Esophagus muscularis mucosa (tissue), 4 donors: ENCODE measurements at regions not wholly inside any gene's neighbourhood (a gene's known extent, or its start where the extent isn't known, plus 50 kb on each side); places are given as distances from the start of the nearest gene placed in this dataset.

Experiments
- DNase-seq: peaks from one replicate; pipeline ENCODE4 v3.0.0-alpha.2; 2017; ENCODE audit errors: extremely low spot score
- H3K27ac ChIP-seq, 4 donors: fragments of 200-600 bp; sonication (generic); replicated peaks in 1 of 4; 1 replicate in 3 of 4; 2 replicates in 1 of 4; pipeline ENCODE4 v1.5.1; 2016 to 2019; ENCODE audit warnings: mild to moderate bottlenecking in 1 of 4
- H3K27me3 ChIP-seq, 4 donors: fragments of 200-600 bp; sonication (generic); one replicate each; pipeline versions ENCODE4 v1.5.1 to v1.6.0; 2016 to 2019
- H3K36me3 ChIP-seq, 4 donors: fragments of 200-600 bp; sonication (generic); one replicate each; pipeline ENCODE4 v1.5.1; 2016 to 2019
- H3K4me1 ChIP-seq, 4 donors: fragments of 200-600 bp; sonication (generic); one replicate each; pipeline ENCODE4 v1.5.1; 2016 to 2019
- H3K4me3 ChIP-seq, 4 donors: fragments of 200-600 bp; sonication (generic); 1 replicate in 2 of 4; 2 replicates in 2 of 4; pipeline ENCODE4 v1.5.1; 2016 to 2019; ENCODE audit warnings: mild to moderate bottlenecking in 4 of 4, moderate library complexity in 1 of 4
- H3K9me3 ChIP-seq, 4 donors: fragments of 200-600 bp; sonication (generic); 1 replicate in 3 of 4; 2 replicates in 1 of 4; pipeline ENCODE4 v1.5.1; 2016 to 2019
- CTCF ChIP-seq, 3 experiments: fragments of 200-600 bp in 2 of 3; fragments of 450-650 bp in 1 of 3; sonication (generic) in 2 of 3; IDR thresholded peaks; one replicate each; pipeline ENCODE4 v1.5.1; 2017 to 2019; ENCODE audit warnings: antibody characterized with exemption in 3 of 3, mild to moderate bottlenecking in 2 of 3, moderate library complexity in 1 of 3
- EP300 ChIP-seq: sonication (generic); formaldehyde crosslinking; IDR thresholded peaks from one replicate; pipeline ENCODE4 v1.6.1; 2017; ENCODE audit warnings: antibody characterized with exemption
- POLR2A ChIP-seq: fragments of 450-650 bp; IDR thresholded peaks from one replicate; pipeline ENCODE4 v1.6.1; 2017; ENCODE audit warnings: antibody characterized with exemption, moderate library complexity, mild to moderate bottlenecking, low read depth
- POLR2AphosphoS5 ChIP-seq, 2 donors: sonication (generic); formaldehyde crosslinking; IDR thresholded peaks; one replicate each; pipeline ENCODE4 v1.6.1; 2017; ENCODE audit warnings: antibody characterized with exemption in 2 of 2
- WGBS: methylation state at CpG from one replicate; pipeline ENCODE4 v1.1.5; 2018; 5-methylcytosine and 5-hydroxymethylcytosine counted together
- intact Hi-C: fragments of 100-400 bp; cut with DNase I; formaldehyde crosslinking; loops from one replicate; pipeline ENCODE4 v1.15.1; 2023

GRCh38 chr10:59465088-59465487 lies 102.7 kb upstream of the FAM13C start:
- H3K9me3 ChIP-seq: no peaks in the 10 kb centered on the region
- H3K27me3 ChIP-seq: no peaks in the 10 kb centered on the region
- no peaks in the 10 kb centered on the region for H3K36me3 ChIP-seq
- intact Hi-C loops: loop anchor here (5.0 kb wide), 1 partner anchor 228 kb away; no protein-coding TSS in a partner anchor
- no peak overlapping the region for H3K27ac ChIP-seq
- no peak for DNase-seq
- no peak overlapping the region for H3K4me3 ChIP-seq
- TF ChIP-seq EP300 (no peak), CTCF (IDR thresholded peaks at IDR 0.05) (peak; percentile 40 to 46 (median 44))
- H3K4me1 ChIP-seq: peaks cover 0 to 5% (median 2%) of the 10 kb centered on the region in 4 donors

GRCh38 chr10:59464483-59464882 lies 102.1 kb upstream of the FAM13C start:
- Histone ChIP-seq H3K27me3 (no peaks in the 10 kb centered on the region), H3K9me3 (no peaks in the 10 kb centered on the region), H3K36me3 (no peaks in the 10 kb centered on the region), H3K4me1 (peaks cover 0 to 5% (median 2%) of the 10 kb centered on the region in 4 donors), H3K4me3 (no peak overlapping the region), H3K27ac (no peak overlapping the region)
- 97% methylated on average over 1 of the region's 1 CpG for WGBS
- intact Hi-C loops: no loop called here
- DNase-seq: no peak
- TF ChIP-seq POLR2A: no peak

- no peaks in the 10 kb centered on the region for H3K36me3 ChIP-seq
- no peak for DNase-seq
- H3K27ac ChIP-seq: no peak overlapping the region
- intact Hi-C loops: no loop called here
- no peak for TF ChIP-seq EP300
- no peak for TF ChIP-seq CTCF (IDR thresholded peaks at IDR 0.05)
- TF ChIP-seq POLR2A: no peak
- TF ChIP-seq POLR2AphosphoS5 (IDR thresholded peaks at IDR 0.05): no peak
- no peaks in the 10 kb centered on the region for H3K9me3 ChIP-seq
- WGBS: 87% methylated on average over 4 of the region's 4 CpGs
- H3K4me1 ChIP-seq: peaks cover 0 to 5% (median 2%) of the 10 kb centered on the region in 4 donors
- no peaks in the 10 kb centered on the region for H3K27me3 ChIP-seq
- no peak overlapping the region for H3K4me3 ChIP-seq
Measured at GRCh38 chr10:59463909-59464308, 101.6 kb upstream of the FAM13C start.

GRCh38 chr10:59460601-59461000 lies 98.3 kb upstream of the FAM13C start:
- Histone ChIP-seq H3K27me3 (no peaks in the 10 kb centered on the region), H3K4me3 (no peak overlapping the region), H3K27ac (no peak overlapping the region), H3K4me1 (peaks cover 0 to 18% (median 10%) of the 10 kb centered on the region in 4 donors), H3K36me3 (no peaks in the 10 kb centered on the region), H3K9me3 (no peaks in the 10 kb centered on the region)
- WGBS: 89% methylated on average over 3 of the region's 3 CpGs
- DNase-seq: no peak
- intact Hi-C loops: no loop called here
- TF ChIP-seq CTCF (IDR thresholded peaks at IDR 0.05): no peak
- TF ChIP-seq POLR2AphosphoS5 (IDR thresholded peaks at IDR 0.05): no peak
- TF ChIP-seq POLR2A: no peak
- TF ChIP-seq EP300: no peak

- intact Hi-C loops: no loop called here
- 32% methylated on average over 2 of the region's 2 CpGs for WGBS
Measured at GRCh38 chr10:59456199-59456598, 93.8 kb upstream of the FAM13C start.

More at GRCh38 chr10:59456199-59456598, 93.8 kb upstream of the FAM13C start:
- no peak for TF ChIP-seq CTCF (IDR thresholded peaks at IDR 0.05)
- TF ChIP-seq EP300: no peak
- no peak for TF ChIP-seq POLR2A
- no peak for TF ChIP-seq POLR2AphosphoS5 (IDR thresholded peaks at IDR 0.05)
- H3K36me3 ChIP-seq: no peaks in the 10 kb centered on the region
- peaks cover 0 to 15% (median 8%) of the 10 kb centered on the region in 4 donors for H3K4me1 ChIP-seq
- no peak for DNase-seq
- no peak overlapping the region for H3K4me3 ChIP-seq
- H3K27me3 ChIP-seq: no peaks in the 10 kb centered on the region
- no peaks in the 10 kb centered on the region for H3K9me3 ChIP-seq
- no peak overlapping the region for H3K27ac ChIP-seq
